Osteoblast (primary cell): ENCODE measurements at regions not wholly inside any gene's neighbourhood (a gene's known extent, or its start where the extent isn't known, plus 50 kb on each side); places are given as distances from the start of the nearest gene placed in this dataset.

Source experiments
- DNase-seq: peaks from one replicate; pipeline ENCODE4 v3.0.0; 2011; ENCODE audit warnings: low spot score, mixed read lengths; ENCODE audit not compliant: insufficient read length; ENCODE audit errors: missing footprints
- H2AFZ ChIP-seq: 2 replicates; pipeline ENCODE4 v1.6.0; 2011; ENCODE audit warnings: mild to moderate bottlenecking, low read length
- H3K27ac ChIP-seq: 2 replicates; pipeline ENCODE4 v1.5.1; 2011; ENCODE audit warnings: mild to moderate bottlenecking, low read depth, low read length, moderate library complexity
- H3K27me3 ChIP-seq: 2 replicates; pipeline ENCODE4 v1.6.0; 2012; ENCODE audit warnings: mild to moderate bottlenecking, control low read depth, inconsistent platforms, low read length, moderate library complexity; ENCODE audit not compliant: insufficient read depth
- H3K36me3 ChIP-seq: 2 replicates; pipeline ENCODE4 v1.5.1; 2011; ENCODE audit warnings: mild to moderate bottlenecking, low read length, control low read depth, moderate library complexity; ENCODE audit not compliant: insufficient read depth
- H3K4me1 ChIP-seq: 2 replicates; pipeline ENCODE4 v1.5.1; 2011; ENCODE audit warnings: mild to moderate bottlenecking, low read length, control low read depth, moderate library complexity; ENCODE audit not compliant: insufficient read depth
- H3K4me2 ChIP-seq: 2 replicates; pipeline ENCODE4 v1.6.0; 2011; ENCODE audit warnings: mild to moderate bottlenecking, low read length; ENCODE audit not compliant: insufficient read depth
- H3K4me3 ChIP-seq: fragments of 200-600 bp; sonication (generic); 3 replicates; pipeline ENCODE4 v1.5.1; 2012; ENCODE audit warnings: mild to moderate bottlenecking, low read length, inconsistent platforms; ENCODE audit not compliant: insufficient read depth
- H3K79me2 ChIP-seq: 2 replicates; pipeline ENCODE4 v1.6.0; 2012; ENCODE audit warnings: mild to moderate bottlenecking, low read length, control low read depth, inconsistent platforms; ENCODE audit not compliant: insufficient read depth
- H3K9me3 ChIP-seq: 2 replicates; pipeline ENCODE4 v1.5.1; 2011; ENCODE audit warnings: low read depth, low read length, control low read depth
- H4K20me1 ChIP-seq: 2 replicates; pipeline ENCODE4 v1.6.0; 2012; ENCODE audit warnings: mild to moderate bottlenecking, low read length, control low read depth; ENCODE audit not compliant: insufficient read depth
- TF ChIP-seq, protein P1 (sequence below): IDR thresholded peaks from 2 replicates; pipeline ENCODE4 v1.5.1; 2011; ENCODE audit warnings: mild to moderate bottlenecking, low read depth, low read length, moderate library complexity; ENCODE audit errors: extremely low read depth

DNA sequence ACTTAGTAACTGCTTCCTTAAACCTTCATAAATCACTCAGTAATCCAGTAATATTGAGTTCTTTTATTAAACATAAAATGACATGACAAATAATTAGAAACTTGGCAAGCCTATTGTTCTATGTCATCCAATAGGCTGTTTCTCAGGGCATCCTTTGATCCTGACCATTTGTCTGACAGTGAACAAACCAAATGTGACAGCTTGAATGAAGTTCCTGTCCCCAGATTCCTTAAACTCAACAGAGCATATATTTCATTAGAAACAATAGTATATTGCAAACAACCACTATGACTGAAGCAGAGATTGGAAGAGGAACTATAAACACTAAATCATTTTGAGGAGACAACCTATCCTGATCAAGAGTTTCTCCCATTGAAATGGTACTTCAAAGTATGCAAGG is 113.6 kb upstream of the MDFIC2 start:
- no peak overlapping the region for H3K27ac ChIP-seq
- H3K4me1 ChIP-seq, result no peaks in the 10 kb centered on the region
- H3K4me2 ChIP-seq, result no peak overlapping the region
- no peaks in the 10 kb centered on the region for H3K79me2 ChIP-seq
- H3K36me3 ChIP-seq, result no peaks in the 10 kb centered on the region
- H3K4me3 ChIP-seq, result no peak overlapping the region
- TF ChIP-seq, protein P1, sequence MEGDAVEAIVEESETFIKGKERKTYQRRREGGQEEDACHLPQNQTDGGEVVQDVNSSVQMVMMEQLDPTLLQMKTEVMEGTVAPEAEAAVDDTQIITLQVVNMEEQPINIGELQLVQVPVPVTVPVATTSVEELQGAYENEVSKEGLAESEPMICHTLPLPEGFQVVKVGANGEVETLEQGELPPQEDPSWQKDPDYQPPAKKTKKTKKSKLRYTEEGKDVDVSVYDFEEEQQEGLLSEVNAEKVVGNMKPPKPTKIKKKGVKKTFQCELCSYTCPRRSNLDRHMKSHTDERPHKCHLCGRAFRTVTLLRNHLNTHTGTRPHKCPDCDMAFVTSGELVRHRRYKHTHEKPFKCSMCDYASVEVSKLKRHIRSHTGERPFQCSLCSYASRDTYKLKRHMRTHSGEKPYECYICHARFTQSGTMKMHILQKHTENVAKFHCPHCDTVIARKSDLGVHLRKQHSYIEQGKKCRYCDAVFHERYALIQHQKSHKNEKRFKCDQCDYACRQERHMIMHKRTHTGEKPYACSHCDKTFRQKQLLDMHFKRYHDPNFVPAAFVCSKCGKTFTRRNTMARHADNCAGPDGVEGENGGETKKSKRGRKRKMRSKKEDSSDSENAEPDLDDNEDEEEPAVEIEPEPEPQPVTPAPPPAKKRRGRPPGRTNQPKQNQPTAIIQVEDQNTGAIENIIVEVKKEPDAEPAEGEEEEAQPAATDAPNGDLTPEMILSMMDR, result no peak
- no peaks in the 10 kb centered on the region for H3K9me3 ChIP-seq
- no peak for DNase-seq
- no peaks in the 10 kb centered on the region for H3K27me3 ChIP-seq
- H2AFZ ChIP-seq, result no peak overlapping the region
- no peaks in the 10 kb centered on the region for H4K20me1 ChIP-seq

DNA sequence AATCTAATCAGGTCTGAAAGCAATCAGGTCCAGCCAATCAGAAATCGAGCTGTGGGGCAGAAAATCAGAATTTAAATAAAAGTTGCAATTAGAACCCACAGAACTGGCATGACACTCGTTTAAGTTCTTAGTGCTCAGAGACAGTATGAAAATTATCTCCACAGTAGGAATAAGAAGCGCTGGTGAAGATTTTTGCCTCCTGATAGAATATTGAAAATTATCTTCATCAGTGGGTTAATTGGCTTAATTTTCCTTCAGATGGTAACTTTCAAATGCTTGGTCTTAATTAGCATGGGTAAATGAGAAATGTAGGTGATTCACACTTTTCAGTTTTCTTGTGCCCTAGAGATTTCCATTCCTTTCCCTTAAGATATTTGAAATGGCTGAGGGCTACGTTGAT is 109.1 kb upstream of the MDFIC2 start:
- H3K36me3 ChIP-seq, result no peaks in the 10 kb centered on the region
- DNase-seq, result no peak
- no peaks in the 10 kb centered on the region for H3K4me1 ChIP-seq
- H3K79me2 ChIP-seq, result no peaks in the 10 kb centered on the region
- H4K20me1 ChIP-seq, result no peaks in the 10 kb centered on the region
- no peaks in the 10 kb centered on the region for H3K9me3 ChIP-seq
- TF ChIP-seq, protein P1, result no peak
- H3K4me3 ChIP-seq, result no peak overlapping the region
- no peak overlapping the region for H3K4me2 ChIP-seq
- no peaks in the 10 kb centered on the region for H3K27me3 ChIP-seq
- H3K27ac ChIP-seq, result no peak overlapping the region
- no peak overlapping the region for H2AFZ ChIP-seq

DNA sequence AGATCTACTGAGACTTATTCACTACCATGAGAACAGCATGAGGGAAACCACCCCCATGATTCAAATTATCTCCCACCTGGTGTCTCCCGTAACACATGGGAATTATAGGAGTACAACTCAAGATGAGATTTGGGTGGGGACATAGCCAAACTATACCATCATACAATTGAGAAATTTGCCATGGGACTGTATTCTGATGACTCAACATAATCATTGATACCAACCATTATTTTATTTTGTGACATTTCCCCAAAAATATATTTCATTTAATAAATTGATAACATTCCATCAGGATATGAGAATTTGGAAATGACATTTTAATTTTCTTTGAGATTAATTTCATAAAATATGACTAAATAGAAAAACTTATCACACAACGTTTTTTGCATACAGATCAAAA is 96.6 kb upstream of the MDFIC2 start:
- Histone ChIP-seq H3K4me2 (no peak overlapping the region), H3K27ac (no peak overlapping the region), H3K27me3 (no peaks in the 10 kb centered on the region), H3K36me3 (no peaks in the 10 kb centered on the region), H3K4me1 (no peaks in the 10 kb centered on the region), H3K79me2 (no peaks in the 10 kb centered on the region), H4K20me1 (no peaks in the 10 kb centered on the region), H3K9me3 (no peaks in the 10 kb centered on the region), H3K4me3 (no peak overlapping the region), H2AFZ (no peak overlapping the region)
- no peak for DNase-seq
- TF ChIP-seq, protein P1, result no peak

DNA sequence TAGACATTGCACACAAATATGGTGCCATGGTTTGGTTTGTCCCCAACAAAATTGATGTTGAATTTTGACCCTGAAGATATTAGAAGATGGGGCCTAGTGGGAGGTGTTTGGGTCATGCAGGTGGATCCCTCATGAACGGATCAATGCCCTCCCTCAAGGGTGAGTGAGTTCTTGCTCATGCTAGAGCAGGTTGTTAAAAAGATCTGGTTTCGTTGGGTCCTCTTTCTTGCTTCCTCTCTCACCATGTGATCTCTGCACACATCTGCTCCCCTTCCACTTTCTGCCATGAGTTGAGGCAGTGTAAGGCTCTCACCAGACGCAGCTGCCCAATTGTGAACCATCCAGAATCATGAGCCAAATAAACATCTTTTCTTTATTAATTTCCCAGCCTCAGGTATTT is 87.8 kb upstream of the MDFIC2 start:
- Histone ChIP-seq H3K9me3 (no peaks in the 10 kb centered on the region), H3K27ac (no peak overlapping the region), H3K4me3 (no peak overlapping the region), H3K4me2 (no peak overlapping the region), H3K36me3 (no peaks in the 10 kb centered on the region), H3K4me1 (no peaks in the 10 kb centered on the region), H4K20me1 (no peaks in the 10 kb centered on the region), H3K27me3 (no peaks in the 10 kb centered on the region), H2AFZ (no peak overlapping the region), H3K79me2 (no peaks in the 10 kb centered on the region)
- DNase-seq, result no peak
- TF ChIP-seq, protein P1, result no peak
